OCI-LY3 (cell line): ENCODE measurements at regions not wholly inside any gene's neighbourhood (a gene's known extent, or its start where the extent isn't known, plus 50 kb on each side); places are given as distances from the start of the nearest gene placed in this dataset.

ENCODE experiments used
- H2AFZ ChIP-seq: fragments of 200-600, 300-600 bp; shearing (Covaris generic); 2 replicates; pipeline ENCODE4 v1.6.0; 2014; ENCODE audit warnings: antibody characterized with exemption, low read depth, low read length
- H3K27ac ChIP-seq: fragments of 200-600, 300-600 bp; sonication (generic); 2 replicates; pipeline ENCODE4 v1.5.1; 2014; ENCODE audit warnings: mild to moderate bottlenecking, low read length, moderate library complexity, mixed read lengths
- H3K27me3 ChIP-seq: fragments of 200-600, 300-600 bp; sonication (generic); 2 replicates; pipeline ENCODE4 v1.6.1; 2014; ENCODE audit warnings: low read depth, low read length, mixed read lengths
- H3K36me3 ChIP-seq: fragments of 200-600, 300-600 bp; sonication (generic); replicated peaks from 2 replicates; pipeline ENCODE3; 2014; ENCODE audit warnings: low read depth, low read length, mixed read lengths
- H3K4me1 ChIP-seq: fragments of 300-600, 200-600 bp; sonication (generic); 2 replicates; pipeline ENCODE4 v1.6.1; 2014; ENCODE audit warnings: low read length, mixed read lengths
- H3K4me2 ChIP-seq: fragments of 200-600, 300-600 bp; sonication (generic); 2 replicates; pipeline ENCODE4 v1.6.1; 2014; ENCODE audit warnings: low read length, mixed read lengths
- H3K4me3 ChIP-seq: fragments of 300-600, 200-600 bp; sonication (generic); 2 replicates; pipeline ENCODE4 v1.5.1; 2014; ENCODE audit warnings: antibody characterized with exemption, mild to moderate bottlenecking, low read length, moderate library complexity
- H3K79me2 ChIP-seq: fragments of 300-600, 200-600 bp; shearing (Covaris generic); 2 replicates; pipeline ENCODE4 v1.6.1; 2014; ENCODE audit warnings: mild to moderate bottlenecking, low read length, mixed read lengths
- H3K9ac ChIP-seq: fragments of 300-600, 200-600 bp; shearing (Covaris generic); 2 replicates; pipeline ENCODE4 v1.6.0; 2014; ENCODE audit warnings: mild to moderate bottlenecking, low read length, moderate library complexity
- H3K9me3 ChIP-seq: fragments of 200-600, 300-600 bp; shearing (Covaris generic); 2 replicates; pipeline ENCODE4 v1.6.1; 2014; ENCODE audit warnings: low read length, mixed read lengths; ENCODE audit not compliant: insufficient read depth
- H4K20me1 ChIP-seq: fragments of 200-600, 300-600 bp; sonication (generic); 2 replicates; pipeline ENCODE4 v1.6.1; 2016; ENCODE audit warnings: low read length, mixed read lengths; ENCODE audit not compliant: insufficient read depth
- CTCF ChIP-seq: fragments of 200-600, 300-600 bp; sonication (generic); IDR thresholded peaks from 2 replicates; pipeline ENCODE4 v1.5.1; 2014; ENCODE audit warnings: antibody characterized with exemption, low read length, low read depth
- EZH2phosphoT487 ChIP-seq: fragments of 200-600 bp; shearing (Covaris generic); IDR thresholded peaks from 2 replicates; pipeline ENCODE4 v1.6.1; 2018; ENCODE audit warnings: antibody characterized with exemption, mixed run types, low read depth

- H2AFZ ChIP-seq: no peak overlapping the region
- no peak overlapping the region for H3K4me3 ChIP-seq
- H3K9me3 ChIP-seq: peaks cover 41% of the 10 kb centered on the region
- H4K20me1 ChIP-seq: no peaks in the 10 kb centered on the region
- H3K36me3 ChIP-seq: peaks cover 18% of the 10 kb centered on the region
- H3K4me2 ChIP-seq: no peak overlapping the region
- no peak overlapping the region for H3K27ac ChIP-seq
- H3K9ac ChIP-seq: no peak overlapping the region
- TF ChIP-seq CTCF: no peak
- TF ChIP-seq EZH2phosphoT487: no peak
- no peaks in the 10 kb centered on the region for H3K79me2 ChIP-seq
- no peaks in the 10 kb centered on the region for H3K4me1 ChIP-seq
- H3K27me3 ChIP-seq: no peaks in the 10 kb centered on the region
Observed at GRCh38 chr18:43482600-43482999, 205.3 kb upstream of the SYT4 start.

- Histone ChIP-seq H3K9ac (no peak overlapping the region), H3K36me3 (peaks cover 18% of the 10 kb centered on the region), H2AFZ (no peak overlapping the region), H3K27me3 (no peaks in the 10 kb centered on the region), H3K4me1 (no peaks in the 10 kb centered on the region), H3K4me2 (no peak overlapping the region), H4K20me1 (no peaks in the 10 kb centered on the region), H3K4me3 (no peak overlapping the region), H3K27ac (no peak overlapping the region), H3K79me2 (no peaks in the 10 kb centered on the region), H3K9me3 (peaks cover 54% of the 10 kb centered on the region)
- no peak for TF ChIP-seq EZH2phosphoT487
- TF ChIP-seq CTCF: no peak
Observed at GRCh38 chr18:43484710-43485109, 207.4 kb upstream of the SYT4 start.

- Histone ChIP-seq H3K4me2 (no peak overlapping the region), H3K9ac (no peak overlapping the region), H3K79me2 (no peaks in the 10 kb centered on the region), H3K27ac (no peak overlapping the region), H3K4me3 (no peak overlapping the region), H3K27me3 (no peaks in the 10 kb centered on the region), H2AFZ (no peak overlapping the region), H4K20me1 (no peaks in the 10 kb centered on the region), H3K4me1 (no peaks in the 10 kb centered on the region), H3K9me3 (peaks cover 55% of the 10 kb centered on the region), H3K36me3 (peaks cover 18% of the 10 kb centered on the region)
- TF ChIP-seq EZH2phosphoT487 (no peak), CTCF (no peak)
Observed at GRCh38 chr18:43485545-43485963, 208.3 kb upstream of the SYT4 start.

GRCh38 chr18:43486462-43486861 is 209.2 kb upstream of the SYT4 start:
- no peaks in the 10 kb centered on the region for H4K20me1 ChIP-seq
- peaks cover 18% of the 10 kb centered on the region for H3K36me3 ChIP-seq
- H3K9me3 ChIP-seq: peaks cover 55% of the 10 kb centered on the region
- TF ChIP-seq CTCF (no peak), EZH2phosphoT487 (no peak)
- H2AFZ ChIP-seq: no peak overlapping the region
- H3K27me3 ChIP-seq: no peaks in the 10 kb centered on the region
- H3K79me2 ChIP-seq: no peaks in the 10 kb centered on the region
- no peak overlapping the region for H3K27ac ChIP-seq
- no peak overlapping the region for H3K4me2 ChIP-seq
- H3K4me1 ChIP-seq: no peaks in the 10 kb centered on the region
- H3K9ac ChIP-seq: no peak overlapping the region
- no peak overlapping the region for H3K4me3 ChIP-seq
